ENCODE measurements at regions not wholly inside any gene's neighbourhood (a gene's known extent, or its start where the extent isn't known, plus 50 kb on each side); places are given as distances from the start of the nearest gene placed in this dataset.
"Not testable (repeated sequence)": the region's sequence is repeated elsewhere in the genome, so short reads cannot be mapped to it uniquely, and the experiment has no call there.

- TF ChIP-seq, protein P1, sequence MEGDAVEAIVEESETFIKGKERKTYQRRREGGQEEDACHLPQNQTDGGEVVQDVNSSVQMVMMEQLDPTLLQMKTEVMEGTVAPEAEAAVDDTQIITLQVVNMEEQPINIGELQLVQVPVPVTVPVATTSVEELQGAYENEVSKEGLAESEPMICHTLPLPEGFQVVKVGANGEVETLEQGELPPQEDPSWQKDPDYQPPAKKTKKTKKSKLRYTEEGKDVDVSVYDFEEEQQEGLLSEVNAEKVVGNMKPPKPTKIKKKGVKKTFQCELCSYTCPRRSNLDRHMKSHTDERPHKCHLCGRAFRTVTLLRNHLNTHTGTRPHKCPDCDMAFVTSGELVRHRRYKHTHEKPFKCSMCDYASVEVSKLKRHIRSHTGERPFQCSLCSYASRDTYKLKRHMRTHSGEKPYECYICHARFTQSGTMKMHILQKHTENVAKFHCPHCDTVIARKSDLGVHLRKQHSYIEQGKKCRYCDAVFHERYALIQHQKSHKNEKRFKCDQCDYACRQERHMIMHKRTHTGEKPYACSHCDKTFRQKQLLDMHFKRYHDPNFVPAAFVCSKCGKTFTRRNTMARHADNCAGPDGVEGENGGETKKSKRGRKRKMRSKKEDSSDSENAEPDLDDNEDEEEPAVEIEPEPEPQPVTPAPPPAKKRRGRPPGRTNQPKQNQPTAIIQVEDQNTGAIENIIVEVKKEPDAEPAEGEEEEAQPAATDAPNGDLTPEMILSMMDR (IDR thresholded peaks at IDR 0.05), result not testable (repeated sequence)
- not testable (repeated sequence) for TF ChIP-seq EP300, POLR2A (IDR thresholded peaks at IDR 0.05)
Measured at GRCh38 chrX:151113200-151113599, 63.2 kb upstream of the GPR50 start.

All from upper lobe of left lung (tissue), 4 donors.